Neural cell (in vitro differentiated cells): ENCODE measurements at regions not wholly inside any gene's neighbourhood (a gene's known extent, or its start where the extent isn't known, plus 50 kb on each side); places are given as distances from the start of the nearest gene placed in this dataset.

Source experiments
- H2AFZ ChIP-seq: fragments of 200-600, 300-800 bp; sonication (generic), shearing (Covaris generic); 2 replicates; pipeline ENCODE4 v1.6.0; 2014; ENCODE audit warnings: low read depth, mild to moderate bottlenecking, antibody characterized with exemption, low read length, moderate library complexity
- H3F3A ChIP-seq: fragments of 200-600 bp; shearing (Covaris generic); 2 replicates; pipeline ENCODE4 v1.6.1; 2016; ENCODE audit warnings: mild to moderate bottlenecking, moderate library complexity, mixed read lengths, antibody characterized with exemption, low read length; ENCODE audit not compliant: insufficient read depth, poor library complexity, severe bottlenecking
- H3K27ac ChIP-seq: fragments of 200-600, 300-800 bp; sonication (generic), shearing (Covaris generic); 2 replicates; pipeline ENCODE4 v1.5.1; 2014; ENCODE audit warnings: mild to moderate bottlenecking, low read length, moderate library complexity
- H3K27me3 ChIP-seq: fragments of 300-800, 200-600 bp; sonication (generic), shearing (Covaris generic); 2 replicates; pipeline ENCODE4 v1.6.0; 2014; ENCODE audit warnings: mild to moderate bottlenecking, low read depth, low read length, moderate library complexity; ENCODE audit not compliant: insufficient read depth
- H3K36me3 ChIP-seq: fragments of 300-800, 200-600 bp; sonication (generic), shearing (Covaris generic); 2 replicates; pipeline ENCODE4 v1.5.1; 2014; ENCODE audit warnings: mild to moderate bottlenecking, antibody characterized with exemption, low read length, moderate library complexity; ENCODE audit not compliant: insufficient read depth
- H3K4me2 ChIP-seq: fragments of 300-800, 200-600 bp; sonication (generic), shearing (Covaris generic); 2 replicates; pipeline ENCODE4 v1.6.0; 2014; ENCODE audit warnings: mild to moderate bottlenecking, low read length
- H3K4me3 ChIP-seq: fragments of 300-800, 200-600 bp; sonication (generic), shearing (Covaris generic); 2 replicates; pipeline ENCODE4 v1.5.1; 2014; ENCODE audit warnings: mild to moderate bottlenecking, low read length, moderate library complexity
- H3K79me2 ChIP-seq: fragments of 200-600 bp; shearing (Covaris generic); replicated peaks from 2 replicates; pipeline ENCODE4 v1.6.0; 2014; ENCODE audit warnings: mild to moderate bottlenecking, low read length, moderate library complexity; ENCODE audit not compliant: insufficient read depth
- H3K9ac ChIP-seq: fragments of 300-800, 200-600 bp; sonication (generic), shearing (Covaris generic); 2 replicates; pipeline ENCODE4 v1.6.1; 2016; ENCODE audit warnings: mild to moderate bottlenecking, low read length, mixed read lengths
- H3K9me2 ChIP-seq: fragments of 200-600 bp; shearing (Covaris generic); 2 replicates; pipeline ENCODE4 v1.6.1; 2016; ENCODE audit warnings: mild to moderate bottlenecking, low read length, mixed read lengths; ENCODE audit not compliant: insufficient read depth
- H3K9me3 ChIP-seq: fragments of 200-600, 300-800 bp; sonication (generic), shearing (Covaris generic); 2 replicates; pipeline ENCODE4 v1.6.1; 2016; ENCODE audit warnings: mild to moderate bottlenecking, mixed run types, low read length, moderate library complexity, mixed read lengths
- H4K20me1 ChIP-seq: fragments of 200-600 bp; shearing (Covaris generic); 2 replicates; pipeline ENCODE4 v1.6.1; 2016; ENCODE audit warnings: mild to moderate bottlenecking, mixed run types; ENCODE audit not compliant: insufficient read depth
- EP300 ChIP-seq: fragments of 450-650 bp; conservative IDR thresholded peaks from 2 replicates; pipeline ENCODE4 v1.6.1; 2014; ENCODE audit warnings: antibody characterized with exemption, mild to moderate bottlenecking, moderate library complexity; ENCODE audit not compliant: poor library complexity, severe bottlenecking
- EZH2 ChIP-seq: fragments of 200-600, 300-800 bp; shearing (Covaris generic), sonication (generic); IDR thresholded peaks from 2 replicates; pipeline ENCODE4 v1.6.1; 2014; ENCODE audit warnings: antibody characterized with exemption, low read length, borderline replicate concordance, mild to moderate bottlenecking; ENCODE audit not compliant: insufficient read depth, poor library complexity, severe bottlenecking
- MXI1 ChIP-seq: fragments of 450-650 bp; conservative IDR thresholded peaks from 2 replicates; pipeline ENCODE4 v1.6.1; 2014; ENCODE audit warnings: antibody characterized with exemption, mild to moderate bottlenecking; ENCODE audit not compliant: poor library complexity, severe bottlenecking
- POLR2AphosphoS5 ChIP-seq: IDR thresholded peaks from 2 replicates; pipeline ENCODE4 v1.6.1; 2012
- RAD21 ChIP-seq: fragments of 450-650 bp; conservative IDR thresholded peaks from 2 replicates; pipeline ENCODE4 v1.6.1; 2014; ENCODE audit warnings: antibody characterized with exemption, mild to moderate bottlenecking, moderate library complexity
- SMC3 ChIP-seq: fragments of 450-650 bp; conservative IDR thresholded peaks from 2 replicates; pipeline ENCODE4 v1.6.1; 2014; ENCODE audit warnings: antibody characterized with exemption, mild to moderate bottlenecking, moderate library complexity; ENCODE audit not compliant: poor library complexity
- TAF1 ChIP-seq: IDR thresholded peaks from 2 replicates; pipeline ENCODE4 v1.6.1; 2012; ENCODE audit warnings: low read depth
- TF ChIP-seq, protein P1 (sequence below): fragments of 450-650 bp; IDR thresholded peaks from 2 replicates; pipeline ENCODE4 v1.5.1; 2014; ENCODE audit warnings: antibody characterized with exemption, mild to moderate bottlenecking, moderate library complexity; ENCODE audit not compliant: poor library complexity, severe bottlenecking
- TF ChIP-seq, protein P2 (sequence below): IDR thresholded peaks from 2 replicates; pipeline ENCODE4 v1.6.1; 2012; ENCODE audit warnings: borderline replicate concordance

DNA sequence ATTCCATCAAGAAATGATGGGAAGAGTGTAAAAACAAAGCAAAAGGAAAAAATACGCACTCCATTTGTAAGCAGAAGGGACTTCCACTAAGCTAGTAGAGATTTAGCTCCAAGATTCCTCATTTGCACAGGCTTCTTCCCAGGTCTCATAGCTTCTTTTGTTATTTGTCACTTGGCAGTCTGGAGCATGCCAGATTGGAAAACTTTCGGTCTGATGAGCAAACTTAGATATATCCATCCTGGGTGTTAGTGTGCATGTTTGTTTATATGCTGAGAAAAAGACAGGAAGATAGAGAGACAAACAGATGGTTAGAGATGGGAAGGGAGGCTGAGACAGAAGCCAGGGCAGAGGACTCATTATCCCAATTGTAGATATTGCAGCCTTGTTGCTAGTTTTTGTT lies 1644.5 kb upstream of the NUDT12 start:
- Histone ChIP-seq H3K9me3 (no peaks in the 10 kb centered on the region), H3K27ac (no peak overlapping the region), H2AFZ (no peak overlapping the region), H3K79me2 (no peaks in the 10 kb centered on the region), H3F3A (no peaks in the 10 kb centered on the region), H3K27me3 (no peaks in the 10 kb centered on the region), H3K9me2 (no peaks in the 10 kb centered on the region), H3K36me3 (no peaks in the 10 kb centered on the region), H3K4me2 (no peak overlapping the region), H4K20me1 (no peaks in the 10 kb centered on the region), H3K4me3 (no peak overlapping the region), H3K9ac (no peak overlapping the region)
- no peak for TF ChIP-seq POLR2AphosphoS5

DNA sequence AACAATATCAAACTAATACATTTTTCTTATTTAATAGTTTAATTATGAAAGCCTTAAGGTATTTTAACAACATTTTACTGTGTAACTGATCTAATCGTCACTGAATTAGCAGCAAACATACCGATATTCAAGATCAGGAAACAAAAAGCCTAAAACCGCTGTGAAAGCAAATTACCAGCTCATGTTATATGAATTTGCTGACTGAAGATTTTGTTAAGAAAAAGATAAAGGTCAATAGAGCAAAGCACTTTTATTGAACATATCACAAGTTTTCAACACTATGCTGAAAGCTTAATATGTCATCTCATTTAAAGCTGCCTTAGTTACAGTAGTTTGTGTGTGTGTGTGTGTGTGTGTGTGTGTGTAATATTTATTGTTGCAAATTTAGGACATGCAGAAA lies 1634.9 kb upstream of the NUDT12 start:
- Histone ChIP-seq H3K9ac (no peak overlapping the region), H3K79me2 (no peaks in the 10 kb centered on the region), H3K36me3 (no peaks in the 10 kb centered on the region), H3K27ac (no peak overlapping the region), H3K4me2 (no peak overlapping the region), H3K9me3 (no peaks in the 10 kb centered on the region), H2AFZ (no peak overlapping the region), H3K9me2 (no peaks in the 10 kb centered on the region), H3K4me3 (no peak overlapping the region), H3F3A (no peaks in the 10 kb centered on the region), H4K20me1 (no peaks in the 10 kb centered on the region), H3K27me3 (no peaks in the 10 kb centered on the region)
- TF ChIP-seq, protein P1, sequence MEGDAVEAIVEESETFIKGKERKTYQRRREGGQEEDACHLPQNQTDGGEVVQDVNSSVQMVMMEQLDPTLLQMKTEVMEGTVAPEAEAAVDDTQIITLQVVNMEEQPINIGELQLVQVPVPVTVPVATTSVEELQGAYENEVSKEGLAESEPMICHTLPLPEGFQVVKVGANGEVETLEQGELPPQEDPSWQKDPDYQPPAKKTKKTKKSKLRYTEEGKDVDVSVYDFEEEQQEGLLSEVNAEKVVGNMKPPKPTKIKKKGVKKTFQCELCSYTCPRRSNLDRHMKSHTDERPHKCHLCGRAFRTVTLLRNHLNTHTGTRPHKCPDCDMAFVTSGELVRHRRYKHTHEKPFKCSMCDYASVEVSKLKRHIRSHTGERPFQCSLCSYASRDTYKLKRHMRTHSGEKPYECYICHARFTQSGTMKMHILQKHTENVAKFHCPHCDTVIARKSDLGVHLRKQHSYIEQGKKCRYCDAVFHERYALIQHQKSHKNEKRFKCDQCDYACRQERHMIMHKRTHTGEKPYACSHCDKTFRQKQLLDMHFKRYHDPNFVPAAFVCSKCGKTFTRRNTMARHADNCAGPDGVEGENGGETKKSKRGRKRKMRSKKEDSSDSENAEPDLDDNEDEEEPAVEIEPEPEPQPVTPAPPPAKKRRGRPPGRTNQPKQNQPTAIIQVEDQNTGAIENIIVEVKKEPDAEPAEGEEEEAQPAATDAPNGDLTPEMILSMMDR, result no peak
- TF ChIP-seq MXI1 (no peak), TAF1 (no peak), RAD21 (no peak), POLR2AphosphoS5 (no peak), EZH2 (no peak), EP300 (no peak)
- TF ChIP-seq, protein P2, sequence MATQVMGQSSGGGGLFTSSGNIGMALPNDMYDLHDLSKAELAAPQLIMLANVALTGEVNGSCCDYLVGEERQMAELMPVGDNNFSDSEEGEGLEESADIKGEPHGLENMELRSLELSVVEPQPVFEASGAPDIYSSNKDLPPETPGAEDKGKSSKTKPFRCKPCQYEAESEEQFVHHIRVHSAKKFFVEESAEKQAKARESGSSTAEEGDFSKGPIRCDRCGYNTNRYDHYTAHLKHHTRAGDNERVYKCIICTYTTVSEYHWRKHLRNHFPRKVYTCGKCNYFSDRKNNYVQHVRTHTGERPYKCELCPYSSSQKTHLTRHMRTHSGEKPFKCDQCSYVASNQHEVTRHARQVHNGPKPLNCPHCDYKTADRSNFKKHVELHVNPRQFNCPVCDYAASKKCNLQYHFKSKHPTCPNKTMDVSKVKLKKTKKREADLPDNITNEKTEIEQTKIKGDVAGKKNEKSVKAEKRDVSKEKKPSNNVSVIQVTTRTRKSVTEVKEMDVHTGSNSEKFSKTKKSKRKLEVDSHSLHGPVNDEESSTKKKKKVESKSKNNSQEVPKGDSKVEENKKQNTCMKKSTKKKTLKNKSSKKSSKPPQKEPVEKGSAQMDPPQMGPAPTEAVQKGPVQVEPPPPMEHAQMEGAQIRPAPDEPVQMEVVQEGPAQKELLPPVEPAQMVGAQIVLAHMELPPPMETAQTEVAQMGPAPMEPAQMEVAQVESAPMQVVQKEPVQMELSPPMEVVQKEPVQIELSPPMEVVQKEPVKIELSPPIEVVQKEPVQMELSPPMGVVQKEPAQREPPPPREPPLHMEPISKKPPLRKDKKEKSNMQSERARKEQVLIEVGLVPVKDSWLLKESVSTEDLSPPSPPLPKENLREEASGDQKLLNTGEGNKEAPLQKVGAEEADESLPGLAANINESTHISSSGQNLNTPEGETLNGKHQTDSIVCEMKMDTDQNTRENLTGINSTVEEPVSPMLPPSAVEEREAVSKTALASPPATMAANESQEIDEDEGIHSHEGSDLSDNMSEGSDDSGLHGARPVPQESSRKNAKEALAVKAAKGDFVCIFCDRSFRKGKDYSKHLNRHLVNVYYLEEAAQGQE, result no peak

DNA sequence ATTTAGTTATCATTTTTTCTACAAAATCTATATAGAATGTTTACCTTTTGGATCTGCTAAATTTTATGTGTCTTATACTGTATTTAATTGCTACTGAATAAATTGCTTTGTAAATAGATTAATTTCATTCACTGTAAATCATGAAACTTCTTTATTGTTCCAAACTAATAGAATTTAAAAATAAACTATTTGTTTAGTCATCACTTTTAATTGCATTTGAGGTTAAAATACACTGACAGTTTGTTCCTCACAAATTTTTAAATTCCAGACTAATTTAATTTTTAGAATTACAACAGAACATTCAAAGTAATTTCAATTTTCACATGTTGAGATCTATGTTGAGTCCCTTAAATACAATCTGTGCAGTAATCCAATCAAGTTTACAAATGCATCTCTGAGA lies 1633.2 kb upstream of the NUDT12 start:
- no peak overlapping the region for H2AFZ ChIP-seq
- no peaks in the 10 kb centered on the region for H3K9me2 ChIP-seq
- H3K4me2 ChIP-seq, result no peak overlapping the region
- no peaks in the 10 kb centered on the region for H4K20me1 ChIP-seq
- no peaks in the 10 kb centered on the region for H3K9me3 ChIP-seq
- no peak overlapping the region for H3K27ac ChIP-seq
- H3K27me3 ChIP-seq, result no peaks in the 10 kb centered on the region
- TF ChIP-seq EZH2, result no peak
- no peak for TF ChIP-seq TAF1
- no peak for TF ChIP-seq EP300
- TF ChIP-seq, protein P2, result no peak
- TF ChIP-seq MXI1, result no peak
- TF ChIP-seq POLR2AphosphoS5, result no peak
- TF ChIP-seq RAD21, result no peak
- TF ChIP-seq, protein P1, result no peak
- TF ChIP-seq SMC3, result no peak
- H3K9ac ChIP-seq, result no peak overlapping the region
- H3K36me3 ChIP-seq, result no peaks in the 10 kb centered on the region
- no peaks in the 10 kb centered on the region for H3F3A ChIP-seq
- H3K4me3 ChIP-seq, result no peak overlapping the region
- H3K79me2 ChIP-seq, result no peaks in the 10 kb centered on the region
